ENCODE measurements at regions not wholly inside any gene's neighbourhood (a gene's known extent, or its start where the extent isn't known, plus 50 kb on each side); places are given as distances from the start of the nearest gene placed in this dataset.

GRCh38 chr11:24060125-24060524 lies 436.7 kb upstream of the LUZP2 start:
- TF ChIP-seq POLR2A (IDR thresholded peaks at IDR 0.05; ENCODE audit: low read depth, low read length): no peak
- no peak for TF ChIP-seq POLR2AphosphoS5 (IDR thresholded peaks at IDR 0.05; ENCODE audit: low read depth, low read length)
- TF ChIP-seq SPI1 (IDR thresholded peaks at IDR 0.05; ENCODE audit: low read depth, low read length): no peak
- TF ChIP-seq TAF1 (IDR thresholded peaks at IDR 0.05; ENCODE audit: low read depth, low read length): no peak
- TF ChIP-seq POU2F2 (IDR thresholded peaks at IDR 0.05; ENCODE audit: low read depth, low read length): no peak
- no peak for TF ChIP-seq PAX5 (IDR thresholded peaks at IDR 0.05; ENCODE audit: insufficient read depth, low read length, severe bottlenecking)
